Fibroblast of lung (primary cell): ENCODE measurements at regions not wholly inside any gene's neighbourhood (a gene's known extent, or its start where the extent isn't known, plus 50 kb on each side); places are given as distances from the start of the nearest gene placed in this dataset.

Experiments used
- DNase-seq, 2 donors: peaks; one replicate each; pipeline versions ENCODE4 v3.0.0 to v3.0.0-alpha.2; 2010; ENCODE audit warnings: low read depth in 2 of 2
- H2AFZ ChIP-seq: 2 replicates; pipeline ENCODE4 v1.5.1; 2012; ENCODE audit warnings: low read length, control low read depth, inconsistent platforms
- H3K27ac ChIP-seq: 2 replicates; pipeline ENCODE4 v1.5.1; 2011; ENCODE audit warnings: low read length, control low read depth; ENCODE audit not compliant: insufficient read depth
- H3K27me3 ChIP-seq: 2 replicates; pipeline ENCODE4 v1.5.1; 2011; ENCODE audit warnings: mild to moderate bottlenecking, low read length; ENCODE audit not compliant: control insufficient read depth, insufficient read depth
- H3K36me3 ChIP-seq: 2 replicates; pipeline ENCODE4 v1.5.1; 2011; ENCODE audit warnings: low read length; ENCODE audit not compliant: control insufficient read depth, insufficient read depth
- H3K4me1 ChIP-seq: 2 replicates; pipeline ENCODE4 v1.5.1; 2011; ENCODE audit warnings: low read length; ENCODE audit not compliant: control insufficient read depth, insufficient read depth; ENCODE audit errors: extremely low read depth
- H3K4me2 ChIP-seq: 2 replicates; pipeline ENCODE4 v1.5.1; 2011; ENCODE audit warnings: low read length, control low read depth; ENCODE audit not compliant: insufficient read depth; ENCODE audit errors: extremely low read depth
- H3K4me3 ChIP-seq, 4 experiments: fragments of 200-600 bp in 1 of 4; sonication (generic) in 1 of 4; replicated peaks in 1 of 4; 2 replicates each; pipeline ENCODE4 v1.5.1; 2011 to 2016; ENCODE audit warnings: low read length in 4 of 4, low read depth in 3 of 4, mild to moderate bottlenecking in 3 of 4, control low read depth in 2 of 4, inconsistent platforms in 1 of 4, mixed read lengths in 1 of 4; ENCODE audit not compliant: insufficient read depth in 1 of 4; ENCODE audit errors: control extremely low read depth in 1 of 4
- H3K79me2 ChIP-seq: 2 replicates; pipeline ENCODE4 v1.5.1; 2012; ENCODE audit warnings: mild to moderate bottlenecking, low read length, inconsistent platforms; ENCODE audit not compliant: control insufficient read depth, insufficient read depth
- H3K9ac ChIP-seq: 2 replicates; pipeline ENCODE4 v1.5.1; 2011; ENCODE audit warnings: mild to moderate bottlenecking, low read length, control low read depth; ENCODE audit not compliant: insufficient read depth
- H3K9me3 ChIP-seq: 2 replicates; pipeline ENCODE4 v1.5.1; 2012; ENCODE audit warnings: low read depth, low read length; ENCODE audit not compliant: control insufficient read depth, insufficient read depth
- H4K20me1 ChIP-seq: 2 replicates; pipeline ENCODE4 v1.5.1; 2011; ENCODE audit warnings: low read length; ENCODE audit not compliant: control insufficient read depth, insufficient read depth; ENCODE audit errors: extremely low read depth
- EZH2 ChIP-seq: IDR thresholded peaks from 2 replicates; pipeline ENCODE4 v1.5.1; 2012; ENCODE audit warnings: low read length, control low read depth, mild to moderate bottlenecking; ENCODE audit errors: missing control alignments
- TF ChIP-seq, protein P1 (sequence below), 2 donors: IDR thresholded peaks in 1 of 2; conservative IDR thresholded peaks in 1 of 2; 1 replicate in 1 of 2; 2 replicates in 1 of 2; pipeline ENCODE4 v1.5.1; 2011 to 2012; ENCODE audit warnings: low read length in 2 of 2, control low read depth in 1 of 2, inconsistent platforms in 1 of 2, low read depth in 1 of 2, mild to moderate bottlenecking in 1 of 2

DNA sequence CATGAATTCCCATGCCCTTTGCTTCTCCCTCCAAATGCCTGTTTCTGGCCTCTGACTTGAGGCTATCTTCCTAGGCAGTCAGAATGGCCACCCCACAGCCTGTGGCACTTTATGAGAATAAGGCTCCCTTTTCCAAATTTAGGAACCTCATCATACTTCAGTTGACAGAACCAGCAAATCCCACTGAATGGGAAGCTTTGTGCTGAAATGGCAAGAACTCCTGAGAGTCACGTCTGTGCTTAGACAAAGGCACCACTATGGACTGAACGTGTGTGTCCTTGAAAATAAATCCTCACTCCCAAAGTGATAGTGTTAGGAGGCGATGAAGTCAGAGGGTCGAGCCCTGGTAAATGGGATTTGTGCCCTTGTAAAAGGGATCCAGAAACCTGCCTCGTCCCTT, 559.9 kb upstream of the SOX11 start:
- no peak overlapping the region for H3K27ac ChIP-seq
- H3K9me3 ChIP-seq: no peaks in the 10 kb centered on the region
- TF ChIP-seq, protein P1, sequence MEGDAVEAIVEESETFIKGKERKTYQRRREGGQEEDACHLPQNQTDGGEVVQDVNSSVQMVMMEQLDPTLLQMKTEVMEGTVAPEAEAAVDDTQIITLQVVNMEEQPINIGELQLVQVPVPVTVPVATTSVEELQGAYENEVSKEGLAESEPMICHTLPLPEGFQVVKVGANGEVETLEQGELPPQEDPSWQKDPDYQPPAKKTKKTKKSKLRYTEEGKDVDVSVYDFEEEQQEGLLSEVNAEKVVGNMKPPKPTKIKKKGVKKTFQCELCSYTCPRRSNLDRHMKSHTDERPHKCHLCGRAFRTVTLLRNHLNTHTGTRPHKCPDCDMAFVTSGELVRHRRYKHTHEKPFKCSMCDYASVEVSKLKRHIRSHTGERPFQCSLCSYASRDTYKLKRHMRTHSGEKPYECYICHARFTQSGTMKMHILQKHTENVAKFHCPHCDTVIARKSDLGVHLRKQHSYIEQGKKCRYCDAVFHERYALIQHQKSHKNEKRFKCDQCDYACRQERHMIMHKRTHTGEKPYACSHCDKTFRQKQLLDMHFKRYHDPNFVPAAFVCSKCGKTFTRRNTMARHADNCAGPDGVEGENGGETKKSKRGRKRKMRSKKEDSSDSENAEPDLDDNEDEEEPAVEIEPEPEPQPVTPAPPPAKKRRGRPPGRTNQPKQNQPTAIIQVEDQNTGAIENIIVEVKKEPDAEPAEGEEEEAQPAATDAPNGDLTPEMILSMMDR (conservative IDR thresholded peaks at IDR 0.05 in 1 of 2, IDR thresholded peaks at IDR 0.05 in 1 of 2; ENCODE audit: low read depth in 1 of 2, low read length in 2 of 2): no peak
- TF ChIP-seq EZH2: no peak
- no peak overlapping the region for H2AFZ ChIP-seq
- H3K4me2 ChIP-seq: no peak overlapping the region
- no peaks in the 10 kb centered on the region for H3K27me3 ChIP-seq
- no peak overlapping the region for H3K4me3 ChIP-seq
- no peaks in the 10 kb centered on the region for H3K4me1 ChIP-seq
- no peaks in the 10 kb centered on the region for H3K36me3 ChIP-seq
- no peaks in the 10 kb centered on the region for H4K20me1 ChIP-seq
- no peak overlapping the region for H3K9ac ChIP-seq
- DNase-seq: no peak
- H3K79me2 ChIP-seq: no peaks in the 10 kb centered on the region

DNA sequence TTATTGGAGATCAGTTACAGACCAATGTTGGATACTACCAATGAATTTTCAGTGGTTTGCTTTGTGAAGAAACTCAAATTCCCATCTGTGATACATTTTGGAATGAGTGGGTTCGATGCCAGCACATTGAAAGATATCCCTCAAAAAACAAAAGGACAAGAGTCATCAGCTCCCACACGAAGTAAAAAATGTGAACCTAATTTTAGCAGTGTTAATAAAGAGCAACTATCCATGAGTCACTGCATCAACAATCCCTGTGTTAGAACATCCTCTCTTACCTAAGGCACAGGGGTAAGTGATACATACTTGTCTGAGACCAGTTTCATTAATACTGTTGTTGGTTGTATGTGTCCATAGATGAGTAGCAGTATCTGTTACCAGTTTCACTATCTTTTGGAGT, 551.8 kb upstream of the SOX11 start:
- H3K27ac ChIP-seq: no peak overlapping the region
- no peak overlapping the region for H3K9ac ChIP-seq
- no peak overlapping the region for H2AFZ ChIP-seq
- H3K79me2 ChIP-seq: no peaks in the 10 kb centered on the region
- H3K36me3 ChIP-seq: no peaks in the 10 kb centered on the region
- peak; percentile 2 to 47 for DNase-seq
- H4K20me1 ChIP-seq: no peaks in the 10 kb centered on the region
- H3K4me3 ChIP-seq: no peak overlapping the region
- no peaks in the 10 kb centered on the region for H3K4me1 ChIP-seq
- H3K27me3 ChIP-seq: no peaks in the 10 kb centered on the region
- H3K4me2 ChIP-seq: no peak overlapping the region
- H3K9me3 ChIP-seq: no peaks in the 10 kb centered on the region
- TF ChIP-seq, protein P1 (conservative IDR thresholded peaks at IDR 0.05 in 1 of 2, IDR thresholded peaks at IDR 0.05 in 1 of 2; ENCODE audit: low read depth in 1 of 2, low read length in 2 of 2): no peak
- no peak for TF ChIP-seq EZH2

DNA sequence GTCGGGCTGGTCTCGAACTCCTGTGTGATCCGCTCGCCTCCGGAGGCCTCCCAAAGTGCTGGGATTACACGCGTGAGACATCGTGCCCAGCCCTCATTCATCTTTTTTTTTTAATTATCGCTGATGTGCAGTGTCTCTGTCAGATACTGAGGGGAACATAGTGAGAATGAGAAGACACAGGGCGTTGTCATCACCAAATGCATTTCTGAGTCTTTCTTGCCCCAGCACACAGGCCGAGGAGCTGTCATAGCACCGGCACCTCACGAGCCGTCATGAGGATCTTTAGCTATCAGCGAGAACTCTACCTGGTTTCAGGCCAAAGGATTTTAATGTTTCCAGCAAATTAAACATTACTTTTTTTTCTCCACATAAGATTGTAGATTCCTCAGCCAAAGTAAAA, 548.0 kb upstream of the SOX11 start:
- Histone ChIP-seq H3K4me3 (no peak overlapping the region), H3K9me3 (no peaks in the 10 kb centered on the region), H3K79me2 (no peaks in the 10 kb centered on the region), H3K36me3 (no peaks in the 10 kb centered on the region), H3K4me1 (no peaks in the 10 kb centered on the region), H3K9ac (no peak overlapping the region), H3K4me2 (no peak overlapping the region), H3K27ac (no peak overlapping the region), H4K20me1 (no peaks in the 10 kb centered on the region), H2AFZ (no peak overlapping the region), H3K27me3 (no peaks in the 10 kb centered on the region)
- TF ChIP-seq, protein P1 (conservative IDR thresholded peaks at IDR 0.05 in 1 of 2, IDR thresholded peaks at IDR 0.05 in 1 of 2; ENCODE audit: low read depth in 1 of 2, low read length in 2 of 2): no peak
- no peak for TF ChIP-seq EZH2
- no peak for DNase-seq
